Peyer's patch (tissue), 4 donors: ENCODE measurements at regions not wholly inside any gene's neighbourhood (a gene's known extent, or its start where the extent isn't known, plus 50 kb on each side); places are given as distances from the start of the nearest gene placed in this dataset.

Experiments
- DNase-seq, 3 donors: peaks; one replicate each; pipeline ENCODE4 v3.0.0-alpha.2; 2017 to 2019
- H3K27ac ChIP-seq, 4 donors: fragments of 200-600 bp; sonication (generic); one replicate each; pipeline ENCODE4 v1.5.1; 2016 to 2019
- H3K27me3 ChIP-seq, 2 donors: fragments of 200-600 bp; sonication (generic); one replicate each; pipeline ENCODE4 v1.5.1; 2019
- H3K36me3 ChIP-seq, 3 donors: fragments of 200-600 bp; sonication (generic); one replicate each; pipeline ENCODE4 v1.5.1; 2016 to 2019
- H3K4me1 ChIP-seq, 4 donors: fragments of 200-600 bp; sonication (generic); one replicate each; pipeline ENCODE4 v1.5.1; 2016 to 2019
- H3K4me3 ChIP-seq, 4 donors: fragments of 200-600 bp; sonication (generic); 1 replicate in 3 of 4; 2 replicates in 1 of 4; pipeline ENCODE4 v1.5.1; 2016 to 2019; ENCODE audit warnings: mild to moderate bottlenecking in 1 of 4
- H3K9me3 ChIP-seq, 4 donors: fragments of 200-600 bp; sonication (generic); one replicate each; pipeline ENCODE4 v1.5.1; 2016 to 2019; ENCODE audit warnings: mild to moderate bottlenecking in 1 of 4
- CTCF ChIP-seq, 6 experiments: fragments of 450-650 bp in 4 of 6; fragments of 200-600 bp in 2 of 6; sonication (generic) in 1 of 6; IDR thresholded peaks; one replicate each; pipeline ENCODE4 v1.5.1; 2017 to 2019; ENCODE audit warnings: antibody characterized with exemption in 6 of 6, mild to moderate bottlenecking in 3 of 6, moderate library complexity in 1 of 6
- POLR2A ChIP-seq, 2 donors: fragments of 450-650 bp; IDR thresholded peaks; one replicate each; pipeline ENCODE4 v1.5.1; 2017; ENCODE audit warnings: antibody characterized with exemption in 2 of 2, mild to moderate bottlenecking in 2 of 2, moderate library complexity in 2 of 2

GRCh38 chr12:97005174-97005573 is 98.1 kb downstream of the NEDD1 start:
- Histone ChIP-seq H3K36me3 (no peaks in the 10 kb centered on the region), H3K4me1 (no peaks in the 10 kb centered on the region), H3K9me3 (no peaks in the 10 kb centered on the region), H3K27ac (no peak overlapping the region), H3K27me3 (no peaks in the 10 kb centered on the region), H3K4me3 (no peak overlapping the region)
- no peak for TF ChIP-seq POLR2A (IDR thresholded peaks at IDR 0.05)
- no peak for TF ChIP-seq CTCF (IDR thresholded peaks at IDR 0.05)
- DNase-seq, result no peak

GRCh38 chr12:97005646-97006045 is 98.6 kb downstream of the NEDD1 start:
- no peak for DNase-seq
- TF ChIP-seq POLR2A (IDR thresholded peaks at IDR 0.05), result no peak
- TF ChIP-seq CTCF (IDR thresholded peaks at IDR 0.05), result no peak
- H3K4me3 ChIP-seq, result no peak overlapping the region
- no peaks in the 10 kb centered on the region for H3K27me3 ChIP-seq
- no peaks in the 10 kb centered on the region for H3K9me3 ChIP-seq
- no peaks in the 10 kb centered on the region for H3K4me1 ChIP-seq
- H3K27ac ChIP-seq, result no peak overlapping the region
- H3K36me3 ChIP-seq, result no peaks in the 10 kb centered on the region

GRCh38 chr12:97006585-97006984 is 99.5 kb downstream of the NEDD1 start:
- Histone ChIP-seq H3K36me3 (no peaks in the 10 kb centered on the region), H3K4me1 (no peaks in the 10 kb centered on the region), H3K4me3 (no peak overlapping the region), H3K27me3 (no peaks in the 10 kb centered on the region), H3K27ac (no peak overlapping the region), H3K9me3 (no peaks in the 10 kb centered on the region)
- no peak for DNase-seq
- TF ChIP-seq POLR2A (IDR thresholded peaks at IDR 0.05), result no peak
- no peak for TF ChIP-seq CTCF (IDR thresholded peaks at IDR 0.05)

GRCh38 chr12:97016163-97016562 is 109.1 kb downstream of the NEDD1 start:
- no peak overlapping the region for H3K4me3 ChIP-seq
- H3K27ac ChIP-seq, result no peak overlapping the region
- no peaks in the 10 kb centered on the region for H3K9me3 ChIP-seq
- no peak for DNase-seq
- H3K36me3 ChIP-seq, result no peaks in the 10 kb centered on the region
- no peak for TF ChIP-seq POLR2A (IDR thresholded peaks at IDR 0.05)
- H3K4me1 ChIP-seq, result no peaks in the 10 kb centered on the region
- no peaks in the 10 kb centered on the region for H3K27me3 ChIP-seq

DNA sequence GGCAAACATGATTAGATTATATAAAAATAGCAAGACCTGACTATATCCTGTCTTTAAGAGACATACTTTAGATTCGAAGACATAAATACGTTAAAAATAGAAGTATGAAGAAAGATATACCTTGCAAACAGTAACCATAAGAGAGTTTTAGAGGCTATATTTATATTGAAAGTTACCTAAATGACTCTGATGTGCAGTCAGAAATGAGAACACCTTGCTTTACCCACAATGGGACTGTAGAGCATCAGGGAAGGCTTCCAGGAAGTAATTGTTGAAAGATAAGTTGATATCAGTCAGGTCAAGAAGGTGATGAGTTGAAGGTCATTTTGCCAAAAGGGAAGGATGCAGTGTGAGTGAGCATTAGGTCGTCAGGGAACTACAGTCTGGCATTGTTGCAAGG is 110.2 kb downstream of the NEDD1 start:
- TF ChIP-seq CTCF (IDR thresholded peaks at IDR 0.05), result no peak
- no peak for TF ChIP-seq POLR2A (IDR thresholded peaks at IDR 0.05)
- no peak overlapping the region for H3K27ac ChIP-seq
- no peaks in the 10 kb centered on the region for H3K27me3 ChIP-seq
- no peaks in the 10 kb centered on the region for H3K4me1 ChIP-seq
- H3K9me3 ChIP-seq, result no peaks in the 10 kb centered on the region
- H3K36me3 ChIP-seq, result no peaks in the 10 kb centered on the region
- no peak for DNase-seq
- H3K4me3 ChIP-seq, result no peak overlapping the region

- DNase-seq, result no peak
- Histone ChIP-seq H3K4me3 (no peak overlapping the region), H3K36me3 (no peaks in the 10 kb centered on the region), H3K27ac (no peak overlapping the region), H3K27me3 (no peaks in the 10 kb centered on the region), H3K4me1 (no peaks in the 10 kb centered on the region), H3K9me3 (no peaks in the 10 kb centered on the region)
- TF ChIP-seq POLR2A (IDR thresholded peaks at IDR 0.05) (no peak), CTCF (IDR thresholded peaks at IDR 0.05) (no peak)
Observed at GRCh38 chr12:97022536-97023230, 115.6 kb downstream of the NEDD1 start.
